ENCODE measurements at regions not wholly inside any gene's neighbourhood (a gene's known extent, or its start where the extent isn't known, plus 50 kb on each side); places are given as distances from the start of the nearest gene placed in this dataset.

GRCh38 chr12:30064906-30065305, 281.2 kb upstream of the TMTC1 start:
- H3K4me3 ChIP-seq, result no peak overlapping the region
- 96 to 97% methylated on average over 2 of the region's 2 CpGs for WGBS, 2 donors
- no peaks in the 10 kb centered on the region for H3K27me3 ChIP-seq
- H3K9me3 ChIP-seq, result no peaks in the 10 kb centered on the region
- H3K36me3 ChIP-seq, result no peaks in the 10 kb centered on the region
- intact Hi-C loops (cut with DNase I), result no loop called here
- DNase-seq, result no peak
- TF ChIP-seq, protein P1, sequence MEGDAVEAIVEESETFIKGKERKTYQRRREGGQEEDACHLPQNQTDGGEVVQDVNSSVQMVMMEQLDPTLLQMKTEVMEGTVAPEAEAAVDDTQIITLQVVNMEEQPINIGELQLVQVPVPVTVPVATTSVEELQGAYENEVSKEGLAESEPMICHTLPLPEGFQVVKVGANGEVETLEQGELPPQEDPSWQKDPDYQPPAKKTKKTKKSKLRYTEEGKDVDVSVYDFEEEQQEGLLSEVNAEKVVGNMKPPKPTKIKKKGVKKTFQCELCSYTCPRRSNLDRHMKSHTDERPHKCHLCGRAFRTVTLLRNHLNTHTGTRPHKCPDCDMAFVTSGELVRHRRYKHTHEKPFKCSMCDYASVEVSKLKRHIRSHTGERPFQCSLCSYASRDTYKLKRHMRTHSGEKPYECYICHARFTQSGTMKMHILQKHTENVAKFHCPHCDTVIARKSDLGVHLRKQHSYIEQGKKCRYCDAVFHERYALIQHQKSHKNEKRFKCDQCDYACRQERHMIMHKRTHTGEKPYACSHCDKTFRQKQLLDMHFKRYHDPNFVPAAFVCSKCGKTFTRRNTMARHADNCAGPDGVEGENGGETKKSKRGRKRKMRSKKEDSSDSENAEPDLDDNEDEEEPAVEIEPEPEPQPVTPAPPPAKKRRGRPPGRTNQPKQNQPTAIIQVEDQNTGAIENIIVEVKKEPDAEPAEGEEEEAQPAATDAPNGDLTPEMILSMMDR (IDR thresholded peaks at IDR 0.05), result no peak
- TF ChIP-seq EP300 (IDR thresholded peaks at IDR 0.05), result no peak
- no peak overlapping the region for H3K27ac ChIP-seq
- H3K4me1 ChIP-seq, result no peaks in the 10 kb centered on the region

DNA sequence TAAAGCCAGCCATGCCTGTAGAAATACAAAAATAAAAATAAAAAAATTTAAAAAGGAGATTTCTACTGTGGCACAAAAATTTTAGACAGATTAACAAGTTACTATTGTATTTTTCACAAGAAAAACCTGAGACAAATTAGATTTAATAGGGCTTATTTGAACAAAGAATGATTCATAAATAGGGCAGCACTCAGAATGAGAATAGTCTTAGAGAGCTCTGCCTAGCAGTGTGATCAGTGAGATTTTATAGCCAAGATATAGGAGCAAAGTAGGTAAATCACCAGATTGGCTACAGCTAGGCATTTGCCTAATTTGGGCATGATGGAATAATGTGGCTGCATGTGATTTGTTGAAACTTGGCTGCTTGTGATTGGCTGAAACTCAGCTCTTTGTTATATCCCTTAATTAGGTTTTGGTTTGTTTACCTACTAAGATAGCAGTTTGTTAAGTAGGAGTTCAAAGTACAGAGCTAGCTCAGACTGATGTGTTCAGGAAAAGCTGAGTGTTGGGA, 279.7 kb upstream of the TMTC1 start:
- Histone ChIP-seq H3K27me3 (no peaks in the 10 kb centered on the region), H3K27ac (no peak overlapping the region), H3K4me1 (no peaks in the 10 kb centered on the region), H3K9me3 (no peaks in the 10 kb centered on the region), H3K36me3 (no peaks in the 10 kb centered on the region), H3K4me3 (no peak overlapping the region)
- no peak for DNase-seq
- TF ChIP-seq POLR2AphosphoS5 (IDR thresholded peaks at IDR 0.05) (no peak), POLR2A (IDR thresholded peaks at IDR 0.05) (no peak), EP300 (IDR thresholded peaks at IDR 0.05) (no peak)
- TF ChIP-seq, protein P1 (IDR thresholded peaks at IDR 0.05), result no peak
- intact Hi-C loops (cut with DNase I), result no loop called here

GRCh38 chr12:30048371-30048770, 264.6 kb upstream of the TMTC1 start:
- 52 to 68% methylated on average over 2 of the region's 2 CpGs for WGBS, 2 donors
- no peaks in the 10 kb centered on the region for H3K36me3 ChIP-seq
- no peak overlapping the region for H3K27ac ChIP-seq
- H3K4me1 ChIP-seq, result no peaks in the 10 kb centered on the region
- no peaks in the 10 kb centered on the region for H3K9me3 ChIP-seq
- H3K27me3 ChIP-seq, result no peaks in the 10 kb centered on the region
- DNase-seq, result no peak
- intact Hi-C loops (cut with DNase I), result no loop called here
- TF ChIP-seq POLR2A (IDR thresholded peaks at IDR 0.05), result no peak
- TF ChIP-seq POLR2AphosphoS5 (IDR thresholded peaks at IDR 0.05), result no peak
- TF ChIP-seq, protein P1 (IDR thresholded peaks at IDR 0.05), result no peak
- TF ChIP-seq EP300 (IDR thresholded peaks at IDR 0.05), result no peak
- H3K4me3 ChIP-seq, result no peak overlapping the region

DNA sequence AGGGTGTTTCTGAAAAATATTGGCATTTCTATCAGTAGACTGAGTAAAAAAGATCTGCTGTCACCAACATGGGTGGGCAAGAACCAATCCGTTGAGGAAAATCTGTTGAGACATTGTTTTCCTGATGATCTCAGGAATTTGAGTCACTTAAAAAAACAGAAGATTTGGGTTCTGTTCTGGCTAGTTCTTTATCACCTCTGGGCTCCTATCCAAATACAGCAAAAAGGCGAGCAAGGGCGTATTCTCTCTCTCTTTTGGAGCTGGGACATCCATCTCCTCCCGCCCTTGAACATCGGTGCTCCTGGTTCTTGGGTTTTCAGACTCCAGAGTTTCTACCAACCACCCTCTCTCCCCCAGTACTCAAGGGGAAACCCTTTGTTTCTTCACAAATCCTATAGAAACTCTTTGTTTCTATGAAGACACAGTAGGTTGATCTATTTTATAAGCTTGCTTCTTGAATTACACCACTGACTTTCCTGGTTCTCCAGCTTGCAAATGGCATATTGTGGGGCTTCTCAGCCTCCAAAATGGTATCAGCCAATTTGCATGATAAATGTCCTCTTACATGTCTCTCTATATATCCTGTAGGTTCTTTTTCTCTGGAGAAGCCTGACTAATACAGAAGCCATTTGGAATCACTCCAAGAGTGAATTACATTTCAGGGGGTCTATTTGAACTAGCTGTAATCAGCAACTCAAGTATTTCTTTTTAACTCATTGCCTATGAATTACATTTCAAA, 263.9 kb upstream of the TMTC1 start:
- 84 to 85% methylated on average over 5 of the region's 5 CpGs for WGBS, 2 donors

More for the DNA sequence above, 263.9 kb upstream of the TMTC1 start:
- H3K27ac ChIP-seq, result no peak overlapping the region
- H3K27me3 ChIP-seq, result no peaks in the 10 kb centered on the region
- no peak overlapping the region for H3K4me3 ChIP-seq
- TF ChIP-seq, protein P1 (IDR thresholded peaks at IDR 0.05), result no peak
- no peak for TF ChIP-seq EP300 (IDR thresholded peaks at IDR 0.05)
- TF ChIP-seq POLR2A (IDR thresholded peaks at IDR 0.05), result no peak
- DNase-seq, result no peak
- intact Hi-C loops (cut with DNase I), result no loop called here
- H3K36me3 ChIP-seq, result no peaks in the 10 kb centered on the region
- no peaks in the 10 kb centered on the region for H3K9me3 ChIP-seq
- no peaks in the 10 kb centered on the region for H3K4me1 ChIP-seq

Measured in sigmoid colon (tissue), 6 donors.